B cell (primary cell): ENCODE measurements at regions not wholly inside any gene's neighbourhood (a gene's known extent, or its start where the extent isn't known, plus 50 kb on each side); places are given as distances from the start of the nearest gene placed in this dataset.

Experiments used
- ATAC-seq: fragments of 200-7000 bp; cut with Tn5 transposase; one replicate; pipeline ENCODE4 v1.10.0; 2021; ENCODE audit warnings: low read depth, mild to moderate bottlenecking, moderate number of reproducible peaks, moderate library complexity
- CTCF ChIA-PET: fragments of 350-600 bp; sonication (Branson Sonifier 250); formaldehyde crosslinking; loops from one replicate; lab custom pipeline; 2021; ENCODE audit warnings: antibody characterized with exemption, inconsistent platforms; lab: Charles Lee
- POLR2A ChIA-PET: fragments of 350-600 bp; sonication (Branson Sonifier 250); formaldehyde crosslinking; loops from one replicate; lab custom pipeline; 2021; ENCODE audit warnings: antibody characterized with exemption; lab: Charles Lee
- DNase-seq: peaks from one replicate; pipeline ENCODE4 v3.0.0; 2013
- H2AFZ ChIP-seq: 2 replicates; pipeline ENCODE4 v1.6.1; 2012; ENCODE audit warnings: mild to moderate bottlenecking, low read depth, low read length; ENCODE audit not compliant: insufficient read depth, poor library complexity, severe bottlenecking
- H3K27ac ChIP-seq, 2 donors: 1 replicate in 1 of 2; 2 replicates in 1 of 2; pipeline ENCODE4 v1.5.1; 2012 to 2013; ENCODE audit warnings: low read length in 2 of 2, mild to moderate bottlenecking in 2 of 2, moderate library complexity in 1 of 2
- H3K27me3 ChIP-seq, 4 experiments: fragments of 200-600 bp in 1 of 4; sonication (generic) in 1 of 4; replicated peaks in 1 of 4; 1 replicate in 2 of 4; 2 replicates in 2 of 4; pipeline versions ENCODE4 v1.6.1 to v1.7.0; 2013 to 2016; ENCODE audit warnings: low read length in 3 of 4, mild to moderate bottlenecking in 2 of 4, mixed read lengths in 1 of 4, moderate library complexity in 1 of 4; ENCODE audit not compliant: insufficient read depth in 4 of 4, control insufficient read depth in 3 of 4; ENCODE audit errors: control extremely low read depth in 1 of 4
- H3K36me3 ChIP-seq, 2 experiments: replicated peaks in 1 of 2; 1 replicate in 1 of 2; 2 replicates in 1 of 2; pipeline versions ENCODE4 v1.6.1 to v1.7.1; 2013; ENCODE audit warnings: low read length in 1 of 2; ENCODE audit not compliant: insufficient read depth in 2 of 2, control insufficient read depth in 1 of 2; ENCODE audit errors: control extremely low read depth in 1 of 2, extremely low read depth in 1 of 2
- H3K4me1 ChIP-seq, 2 donors: fragments of 200-600 bp in 1 of 2; sonication (generic) in 1 of 2; 1 replicate in 1 of 2; 2 replicates in 1 of 2; pipeline versions ENCODE4 v1.5.1 to v1.6.1; 2013 to 2017; ENCODE audit warnings: low read length in 2 of 2; ENCODE audit not compliant: control insufficient read depth in 2 of 2, insufficient read depth in 2 of 2
- H3K4me2 ChIP-seq: replicated peaks from 2 replicates; pipeline ENCODE3; 2012; ENCODE audit warnings: mild to moderate bottlenecking, low read depth, low read length; ENCODE audit not compliant: poor library complexity, severe bottlenecking
- H3K4me3 ChIP-seq, 5 experiments: fragments of 200-600 bp in 1 of 5; sonication (generic) in 1 of 5; 1 replicate in 3 of 5; 2 replicates in 2 of 5; pipeline versions ENCODE4 v1.5.1 to v1.7.0; 2011 to 2016; ENCODE audit warnings: low read length in 4 of 5, mild to moderate bottlenecking in 4 of 5, low read depth in 2 of 5, control low read depth in 1 of 5, moderate library complexity in 1 of 5; ENCODE audit not compliant: insufficient read depth in 1 of 5; ENCODE audit errors: control extremely low read depth in 1 of 5, extremely low read depth in 1 of 5
- H3K79me2 ChIP-seq: fragments of 200-600 bp; sonication (generic); one replicate; pipeline ENCODE4 v1.6.0; 2016; ENCODE audit warnings: low read length; ENCODE audit not compliant: control insufficient read depth, insufficient read depth
- H3K9ac ChIP-seq: fragments of 200-600 bp; sonication (generic); 2 replicates; pipeline ENCODE4 v1.6.1; 2017; ENCODE audit warnings: mild to moderate bottlenecking, low read length, moderate library complexity
- H3K9me3 ChIP-seq, 3 donors: one replicate each; pipeline versions ENCODE4 v1.6.1 to v1.7.1; 2013; ENCODE audit warnings: low read length in 2 of 3; ENCODE audit not compliant: control insufficient read depth in 2 of 3, insufficient read depth in 1 of 3; ENCODE audit errors: control extremely low read depth in 1 of 3
- H4K20me1 ChIP-seq: 2 replicates; pipeline ENCODE4 v1.6.0; 2012; ENCODE audit warnings: mild to moderate bottlenecking, low read length; ENCODE audit not compliant: insufficient read depth, control insufficient read depth, poor library complexity, severe bottlenecking
- H3K27ac Mint-ChIP-seq: one replicate; pipeline ENCODE4 v1.8.0; 2021; ENCODE audit warnings: mixed read lengths
- H3K27me3 Mint-ChIP-seq: one replicate; pipeline ENCODE4 v1.8.0; 2021; ENCODE audit warnings: mixed read lengths
- H3K4me1 Mint-ChIP-seq: one replicate; pipeline ENCODE4 v1.8.0; 2021; ENCODE audit warnings: mixed read lengths
- H3K4me3 Mint-ChIP-seq: one replicate; pipeline ENCODE4 v1.8.0; 2021; ENCODE audit warnings: mixed read lengths
- H3K9me3 Mint-ChIP-seq: one replicate; pipeline ENCODE4 v1.8.0; 2022; ENCODE audit warnings: mixed read lengths; ENCODE audit not compliant: insufficient read depth
- EZH2 ChIP-seq: IDR thresholded peaks from 2 replicates; pipeline ENCODE4 v1.6.1; 2012; ENCODE audit warnings: borderline replicate concordance, low read depth, mild to moderate bottlenecking, moderate library complexity, low read length; ENCODE audit not compliant: insufficient read depth, poor library complexity, severe bottlenecking
- WGBS: methylation state at CpG from one replicate; pipeline ENCODE4 v1.1.5; 2013; ENCODE audit warnings: missing lambda C conversion rate; ENCODE audit not compliant: insufficient coverage; 5-methylcytosine and 5-hydroxymethylcytosine counted together
- intact Hi-C: fragments of 100-400 bp; cut with micrococcal nuclease; formaldehyde crosslinking; loops from one replicate; pipeline ENCODE4 v1.10.0; 2022
- TF ChIP-seq, protein P1 (sequence below): fragments of 200-600 bp; IDR thresholded peaks from one replicate; pipeline ENCODE4 v1.8.0; 2022; ENCODE audit warnings: antibody characterized with exemption, mild to moderate bottlenecking

DNA sequence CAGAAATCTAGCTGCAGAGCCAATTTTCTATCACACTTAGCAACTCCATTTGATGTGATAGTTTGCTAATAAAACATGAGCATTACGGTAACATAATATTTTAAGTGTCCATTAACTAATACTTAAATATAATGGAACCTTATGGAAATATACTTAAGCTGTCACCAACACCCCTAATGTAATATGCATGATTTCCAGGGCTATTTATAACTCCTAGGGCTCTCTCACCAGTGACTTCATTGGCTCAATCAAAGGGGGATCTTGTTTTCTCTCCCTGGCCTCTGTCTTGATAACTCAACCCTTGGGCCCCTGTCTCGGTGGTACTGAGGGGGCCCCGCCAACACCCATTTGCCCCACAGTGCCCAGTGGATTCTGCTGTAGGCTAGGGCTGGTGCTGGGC, 170.4 kb downstream of the SALL1 start:
- 77% methylated on average over 2 of the region's 3 CpGs for WGBS
- Mint-ChIP-seq H3K9me3 (peaks cover 7% of the 10 kb centered on the region), H3K27me3 (peaks cover 4% of the 10 kb centered on the region), H3K4me3 (no peak overlapping the region), H3K27ac (no peak overlapping the region), H3K4me1 (no peaks in the 10 kb centered on the region)
- H4K20me1 ChIP-seq = no peaks in the 10 kb centered on the region
- no peaks in the 10 kb centered on the region for H3K27me3 ChIP-seq
- TF ChIP-seq EZH2 = no peak
- TF ChIP-seq, protein P1, sequence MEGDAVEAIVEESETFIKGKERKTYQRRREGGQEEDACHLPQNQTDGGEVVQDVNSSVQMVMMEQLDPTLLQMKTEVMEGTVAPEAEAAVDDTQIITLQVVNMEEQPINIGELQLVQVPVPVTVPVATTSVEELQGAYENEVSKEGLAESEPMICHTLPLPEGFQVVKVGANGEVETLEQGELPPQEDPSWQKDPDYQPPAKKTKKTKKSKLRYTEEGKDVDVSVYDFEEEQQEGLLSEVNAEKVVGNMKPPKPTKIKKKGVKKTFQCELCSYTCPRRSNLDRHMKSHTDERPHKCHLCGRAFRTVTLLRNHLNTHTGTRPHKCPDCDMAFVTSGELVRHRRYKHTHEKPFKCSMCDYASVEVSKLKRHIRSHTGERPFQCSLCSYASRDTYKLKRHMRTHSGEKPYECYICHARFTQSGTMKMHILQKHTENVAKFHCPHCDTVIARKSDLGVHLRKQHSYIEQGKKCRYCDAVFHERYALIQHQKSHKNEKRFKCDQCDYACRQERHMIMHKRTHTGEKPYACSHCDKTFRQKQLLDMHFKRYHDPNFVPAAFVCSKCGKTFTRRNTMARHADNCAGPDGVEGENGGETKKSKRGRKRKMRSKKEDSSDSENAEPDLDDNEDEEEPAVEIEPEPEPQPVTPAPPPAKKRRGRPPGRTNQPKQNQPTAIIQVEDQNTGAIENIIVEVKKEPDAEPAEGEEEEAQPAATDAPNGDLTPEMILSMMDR = no peak
- H2AFZ ChIP-seq = no peak overlapping the region
- no peak for DNase-seq
- no peak overlapping the region for H3K4me2 ChIP-seq
- intact Hi-C loops = no loop called here
- no peak overlapping the region for H3K4me3 ChIP-seq
- H3K4me1 ChIP-seq = no peaks in the 10 kb centered on the region
- ATAC-seq = no peak
- POLR2A ChIA-PET = no interaction called here
- no peaks in the 10 kb centered on the region for H3K79me2 ChIP-seq
- H3K27ac ChIP-seq = no peak overlapping the region
- no peak overlapping the region for H3K9ac ChIP-seq
- CTCF ChIA-PET = no interaction called here
- H3K9me3 ChIP-seq = peaks cover 0 to 3% (median 0%) of the 10 kb centered on the region in 3 donors
- H3K36me3 ChIP-seq = no peaks in the 10 kb centered on the region

DNA sequence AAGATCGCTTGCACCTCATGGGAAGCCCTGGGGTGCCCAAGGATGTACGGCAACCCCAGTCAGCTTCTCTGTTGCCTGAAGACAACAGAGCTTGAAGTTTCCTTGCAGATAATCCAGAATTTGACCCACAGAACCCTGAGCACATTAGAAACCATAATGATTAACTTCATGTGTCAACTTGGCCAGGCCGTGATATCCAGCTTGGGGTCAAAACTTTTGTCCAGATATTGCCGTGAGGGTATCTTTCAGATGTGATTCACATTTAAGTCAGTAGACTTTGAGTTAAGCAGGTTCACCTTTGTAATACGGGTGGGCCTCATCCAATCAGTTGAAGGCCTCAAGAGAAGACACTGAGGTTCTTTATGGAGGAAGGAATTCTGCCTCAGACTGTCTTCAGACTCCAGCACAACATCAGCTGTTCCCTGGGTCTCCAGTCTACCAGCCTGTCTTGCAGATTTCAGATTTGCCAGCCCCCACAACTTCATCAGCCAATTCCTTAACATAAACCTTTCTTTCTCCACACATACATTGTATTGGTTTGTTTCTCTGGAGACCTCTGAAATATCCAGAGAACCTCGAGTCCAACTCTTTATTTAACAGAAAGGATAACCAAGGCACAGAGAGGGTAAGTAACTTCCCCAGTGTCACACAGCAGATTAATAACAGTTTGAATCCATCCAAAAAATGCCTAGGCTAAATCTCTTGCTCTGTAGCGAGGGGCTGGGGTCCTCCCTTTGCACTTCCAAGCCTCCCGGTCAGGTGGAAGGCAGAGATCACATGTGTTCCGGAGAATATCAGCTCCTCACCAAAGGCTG, 171.1 kb downstream of the SALL1 start:
- 78% methylated on average over 4 of the region's 9 CpGs for WGBS
- DNase-seq (no peak), ATAC-seq (no peak)
- Mint-ChIP-seq H3K27ac (no peak overlapping the region), H3K9me3 (peaks cover 7% of the 10 kb centered on the region), H3K4me1 (no peaks in the 10 kb centered on the region), H3K4me3 (no peak overlapping the region), H3K27me3 (peaks cover 8% of the 10 kb centered on the region)
- peaks cover 0 to 3% (median 0%) of the 10 kb centered on the region in 3 donors for H3K9me3 ChIP-seq
- H3K36me3 ChIP-seq = no peaks in the 10 kb centered on the region
- no peak overlapping the region for H3K4me3 ChIP-seq
- no peak overlapping the region for H3K27ac ChIP-seq
- no peak overlapping the region for H2AFZ ChIP-seq
- ChIA-PET CTCF (no interaction called here), POLR2A (no interaction called here)
- H3K4me2 ChIP-seq = no peak overlapping the region
- intact Hi-C loops = no loop called here
- no peaks in the 10 kb centered on the region for H3K4me1 ChIP-seq
- H3K79me2 ChIP-seq = no peaks in the 10 kb centered on the region
- H4K20me1 ChIP-seq = no peaks in the 10 kb centered on the region
- no peak overlapping the region for H3K9ac ChIP-seq
- H3K27me3 ChIP-seq = no peaks in the 10 kb centered on the region
- TF ChIP-seq, protein P1 = no peak
- no peak for TF ChIP-seq EZH2
